ENCODE measurements at regions not wholly inside any gene's neighbourhood (a gene's known extent, or its start where the extent isn't known, plus 50 kb on each side); places are given as distances from the start of the nearest gene placed in this dataset.

DNA sequence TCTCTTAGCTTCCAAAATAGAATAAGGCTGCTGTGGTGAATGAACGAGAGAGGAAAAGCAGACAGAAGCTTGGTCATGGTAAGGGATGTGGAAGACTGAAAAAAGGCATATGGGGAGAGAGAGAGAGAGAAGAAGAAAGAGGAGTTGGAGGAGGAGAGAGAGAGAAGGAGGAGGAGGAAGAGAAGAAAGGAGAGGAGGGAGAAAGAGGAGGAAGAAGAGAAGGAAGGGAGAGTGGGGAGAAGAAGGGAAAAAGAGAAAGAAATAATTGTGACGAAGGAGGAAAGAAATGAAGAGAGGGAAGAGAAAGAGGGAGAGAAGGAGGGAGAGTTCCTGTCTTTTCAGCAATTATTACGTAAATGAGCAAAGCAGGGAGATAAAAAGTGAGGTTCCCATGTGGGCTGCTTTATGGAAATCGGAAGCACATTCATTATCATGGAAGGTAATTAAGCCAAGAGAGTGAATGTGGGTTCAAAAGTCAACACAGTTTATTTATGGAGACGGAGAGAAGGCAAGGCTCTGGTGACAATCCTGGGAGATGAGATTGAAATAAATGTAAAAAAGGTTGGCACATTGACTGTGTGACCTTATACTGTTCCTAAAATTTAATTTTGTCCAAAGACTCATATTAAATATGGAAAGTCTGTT is 611.2 kb downstream of the KIF4B start:
- no peak overlapping the region for H3K4me3 ChIP-seq (ENCODE audit: low read length)
- TF ChIP-seq CTCF (conservative IDR thresholded peaks at IDR 0.05; ENCODE audit: low read depth, low read length) = no peak
- no peak for DNase-seq (ENCODE audit: low read depth)

- H3K4me3 ChIP-seq (ENCODE audit: low read length) = no peak overlapping the region
- no peak for DNase-seq (ENCODE audit: low read depth)
- TF ChIP-seq CTCF (conservative IDR thresholded peaks at IDR 0.05; ENCODE audit: low read depth, low read length) = no peak
Observed at GRCh38 chr5:155625315-155625714, 611.8 kb downstream of the KIF4B start.

GRCh38 chr5:155625897-155626543 is 612.5 kb downstream of the KIF4B start:
- DNase-seq (ENCODE audit: low read depth) = no peak
- H3K4me3 ChIP-seq (ENCODE audit: low read length) = no peak overlapping the region
- TF ChIP-seq CTCF (conservative IDR thresholded peaks at IDR 0.05; ENCODE audit: low read depth, low read length) = no peak

GRCh38 chr5:155626592-155626991 is 613.0 kb downstream of the KIF4B start:
- TF ChIP-seq CTCF (conservative IDR thresholded peaks at IDR 0.05; ENCODE audit: low read depth, low read length) = no peak
- no peak overlapping the region for H3K4me3 ChIP-seq (ENCODE audit: low read length)
- no peak for DNase-seq (ENCODE audit: low read depth)

- no peak overlapping the region for H3K4me3 ChIP-seq (ENCODE audit: low read length)
- no peak for TF ChIP-seq CTCF (conservative IDR thresholded peaks at IDR 0.05; ENCODE audit: low read depth, low read length)
- no peak for DNase-seq (ENCODE audit: low read depth)
Observed at GRCh38 chr5:155628346-155628745, 614.8 kb downstream of the KIF4B start.

DNA sequence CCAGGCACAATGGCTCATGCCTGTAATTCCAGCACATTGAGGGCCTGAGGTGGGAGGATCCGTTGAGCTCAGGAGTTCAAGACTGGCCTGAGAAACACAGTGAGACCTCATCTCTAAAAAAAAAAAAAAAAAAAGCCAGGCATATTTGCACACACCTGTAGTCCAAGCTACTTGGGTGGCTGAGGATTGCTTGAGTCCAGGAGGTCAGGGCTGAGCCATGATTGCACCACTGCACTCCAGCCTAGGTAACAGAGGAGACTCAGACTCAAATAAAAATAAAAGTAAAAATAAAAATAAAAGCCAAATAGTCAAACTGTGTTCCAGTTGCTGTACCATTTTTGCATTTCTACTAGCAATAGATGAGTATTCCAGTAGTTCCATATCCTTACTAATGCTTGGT is 616.0 kb downstream of the KIF4B start:
- no peak for TF ChIP-seq CTCF (conservative IDR thresholded peaks at IDR 0.05; ENCODE audit: low read depth, low read length)
- no peak overlapping the region for H3K4me3 ChIP-seq (ENCODE audit: low read length)
- DNase-seq (ENCODE audit: low read depth) = no peak

GRCh38 chr5:155631116-155631515 is 617.6 kb downstream of the KIF4B start:
- DNase-seq (ENCODE audit: low read depth) = peak; percentile 67
- no peak overlapping the region for H3K4me3 ChIP-seq (ENCODE audit: low read length)
- TF ChIP-seq CTCF (conservative IDR thresholded peaks at IDR 0.05; ENCODE audit: low read depth, low read length) = no peak

Data from retinal pigment epithelial cell (primary cell).